GM18498 (cell line): ENCODE measurements at regions not wholly inside any gene's neighbourhood (a gene's known extent, or its start where the extent isn't known, plus 50 kb on each side); places are given as distances from the start of the nearest gene placed in this dataset.
"Not testable (repeated sequence)": the region's sequence is repeated elsewhere in the genome, so short reads cannot be mapped to it uniquely, and the experiment has no call there.

Experiments used
- ATAC-seq: cut with Tn5 transposase; IDR thresholded peaks from one replicate; pipeline ENCODE4 v1.9.1; 2021; ENCODE audit warnings: mild to moderate bottlenecking, moderate library complexity; ENCODE audit not compliant: unreplicated experiment

DNA sequence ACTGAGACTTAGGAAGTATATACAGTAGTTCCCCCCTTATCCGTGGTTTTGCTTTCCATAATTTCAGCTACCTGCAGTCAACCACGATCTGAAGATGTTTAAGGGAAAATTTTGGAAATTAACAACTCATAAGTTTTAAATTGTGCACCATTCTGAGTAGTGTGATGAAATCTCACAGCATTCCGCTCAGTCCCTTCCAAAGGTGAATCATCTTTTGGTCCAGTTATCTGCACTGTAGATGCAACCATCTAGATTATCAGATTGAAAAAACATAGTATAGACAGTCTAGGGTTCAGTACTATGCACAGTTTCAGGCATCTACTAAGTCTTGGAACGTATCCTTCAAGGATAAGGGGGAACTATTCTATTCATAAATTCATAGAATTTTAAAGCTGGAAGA, 109.0 kb downstream of the ANXA3 start:
- ATAC-seq, result no peak

DNA sequence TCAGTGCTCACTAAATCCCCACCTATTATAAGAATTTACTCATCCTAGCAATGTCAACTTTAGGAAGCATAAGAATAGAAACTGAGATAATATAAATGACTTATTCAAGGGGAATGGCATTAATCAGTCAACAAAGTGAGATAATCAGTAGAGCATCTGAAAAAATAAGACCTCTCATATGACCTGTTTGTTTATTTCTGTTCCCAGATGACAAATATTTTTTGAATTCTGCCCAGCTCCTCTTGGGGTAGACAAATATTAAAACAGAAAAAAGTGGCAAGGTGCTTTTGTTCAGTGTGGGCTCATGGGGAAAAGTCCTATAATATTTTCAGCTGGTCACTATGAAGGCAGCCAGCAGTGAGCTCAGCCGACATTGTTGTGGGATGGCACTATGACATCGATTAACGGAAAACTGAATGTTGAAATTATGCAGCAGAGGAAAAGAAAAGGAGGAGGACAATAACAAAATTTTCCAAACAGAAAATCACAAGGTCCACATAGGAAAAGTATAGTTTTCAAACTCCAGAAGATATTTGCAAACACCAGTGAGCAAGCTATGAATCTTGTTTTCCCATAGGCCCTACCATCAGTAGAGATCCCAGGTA, 109.6 kb downstream of the ANXA3 start:
- no peak for ATAC-seq

DNA sequence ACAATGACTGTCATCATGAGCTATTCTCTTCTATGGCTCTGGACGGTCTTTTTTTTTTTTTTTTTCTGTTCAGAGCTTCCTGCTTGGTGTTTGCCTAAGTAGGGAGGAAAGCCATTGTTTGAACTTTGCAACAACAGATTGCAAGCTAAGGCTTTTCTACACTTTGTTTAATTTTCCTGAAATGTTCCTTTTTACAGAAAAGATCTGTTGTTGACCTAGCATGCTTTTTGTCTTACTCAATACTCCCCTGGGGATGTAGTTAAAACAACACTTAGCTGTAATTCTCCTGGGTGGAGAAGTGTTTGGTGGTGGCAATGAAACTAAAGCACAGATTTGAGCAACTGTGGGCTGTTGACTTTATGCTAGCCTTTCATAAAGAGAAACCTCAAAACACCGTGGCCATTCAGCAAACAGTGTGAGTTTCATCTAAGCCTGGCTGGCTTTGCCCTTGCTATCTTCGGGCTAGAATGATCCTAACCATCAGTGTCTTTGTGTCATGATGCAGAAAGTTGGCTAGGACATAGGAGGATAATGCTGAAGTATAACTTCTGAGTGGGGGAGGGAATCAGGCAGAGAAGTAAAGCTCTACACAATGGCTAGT, 110.5 kb downstream of the ANXA3 start:
- ATAC-seq, result peak; percentile 83

DNA sequence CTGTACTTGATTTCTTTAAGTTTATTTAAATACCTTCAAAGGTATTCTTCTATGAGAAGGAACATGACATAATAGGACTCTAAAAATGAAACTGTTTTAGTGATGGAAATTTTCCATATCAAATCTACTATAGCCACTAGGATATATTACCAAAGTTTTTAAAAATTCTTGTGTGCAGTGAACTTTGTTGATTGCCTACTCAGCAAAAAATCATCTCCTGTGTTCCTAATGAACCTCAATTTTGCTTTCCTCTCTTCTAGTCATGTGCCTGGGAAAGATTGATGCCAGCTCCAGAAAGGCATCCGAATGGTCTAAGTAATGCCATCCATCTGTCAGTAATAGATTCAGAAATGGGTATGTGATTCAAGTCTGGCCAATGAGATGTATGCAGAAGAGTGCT, 111.1 kb downstream of the ANXA3 start:
- no peak for ATAC-seq

DNA sequence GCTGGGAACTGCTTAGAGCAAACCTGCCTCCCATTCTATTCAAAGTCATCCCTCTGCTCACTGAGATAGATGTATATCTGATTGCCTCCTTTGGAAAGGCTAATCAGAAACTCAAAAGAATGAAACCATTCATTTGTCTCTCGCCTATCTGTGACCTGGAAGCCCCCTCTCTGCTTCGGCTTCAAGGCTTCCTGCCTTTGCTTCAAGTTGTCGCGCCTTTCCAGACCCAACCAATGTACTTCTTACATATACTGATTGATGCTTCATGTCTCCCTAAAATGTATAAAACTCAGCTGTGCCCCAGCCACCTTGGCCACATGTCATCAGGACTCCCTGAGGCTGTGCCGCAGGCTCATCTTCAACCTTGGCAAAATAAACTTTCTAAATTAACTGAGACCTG, 111.9 kb upstream of the BMP2K start:
- ATAC-seq, result not testable (repeated sequence)

DNA sequence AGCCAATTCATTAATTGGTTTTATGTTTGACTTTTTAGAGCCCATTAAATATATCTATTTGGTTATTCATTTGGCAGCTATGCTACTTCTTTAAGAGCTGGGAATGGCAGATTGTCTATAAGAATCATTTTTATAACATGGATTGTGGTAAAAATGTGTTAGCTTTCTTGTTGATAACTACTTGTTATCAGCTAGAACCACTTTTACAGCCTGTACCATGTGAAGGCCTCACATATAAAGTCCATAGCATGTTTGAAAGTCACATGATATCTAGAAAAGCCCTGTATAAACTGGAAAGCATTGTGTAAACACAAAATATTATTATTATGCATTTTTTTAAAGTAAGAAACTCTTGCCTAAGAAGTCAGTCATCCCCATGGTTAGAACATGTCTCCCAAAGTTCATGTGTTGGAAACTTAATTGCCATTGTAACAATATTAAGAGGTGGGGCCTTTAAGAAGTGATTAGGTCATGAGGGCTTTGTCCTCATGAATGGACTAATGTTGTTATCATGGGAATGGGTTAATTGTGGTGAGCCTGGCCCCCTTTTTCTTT, 110.9 kb upstream of the BMP2K start:
- ATAC-seq, result no peak

DNA sequence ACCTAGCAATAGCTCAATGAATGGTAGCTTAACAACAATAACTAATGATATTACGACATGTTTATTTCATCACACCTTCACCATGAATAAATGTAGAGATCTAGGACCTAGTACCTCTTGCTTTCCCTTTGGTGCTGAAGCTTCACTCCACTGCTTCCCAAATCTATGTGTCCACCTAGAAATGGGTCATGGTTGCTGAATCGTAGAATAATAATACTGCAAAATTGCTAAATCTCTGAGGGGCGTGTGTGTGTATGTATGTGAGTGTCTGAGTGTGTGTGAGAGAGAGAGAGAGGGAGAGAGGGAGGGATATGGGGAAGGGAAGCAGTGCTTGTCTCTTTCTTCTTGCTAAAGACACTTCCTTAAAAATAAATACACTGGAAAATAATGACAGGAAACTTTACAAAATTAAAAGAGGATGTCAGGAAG, 109.3 kb upstream of the BMP2K start:
- no peak for ATAC-seq

DNA sequence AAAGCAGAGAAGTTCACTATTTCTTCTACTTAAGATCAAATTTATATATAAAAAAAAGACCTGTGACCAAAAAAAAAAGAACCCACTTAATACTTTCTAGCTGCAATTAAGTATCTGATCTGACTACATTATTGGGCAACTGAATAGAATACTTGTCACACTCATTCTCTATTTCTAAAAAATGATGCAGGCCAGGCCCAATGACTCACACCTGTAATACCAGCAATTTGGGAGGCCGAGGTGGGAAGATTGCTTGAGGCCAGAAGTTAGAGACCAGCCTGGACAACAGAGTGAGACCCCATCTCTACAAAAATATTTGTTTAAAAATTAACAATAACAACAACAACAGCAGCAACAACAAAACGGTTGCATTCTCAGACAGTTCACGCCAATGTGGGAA, 108.8 kb upstream of the BMP2K start:
- peak; percentile 18 for ATAC-seq

DNA sequence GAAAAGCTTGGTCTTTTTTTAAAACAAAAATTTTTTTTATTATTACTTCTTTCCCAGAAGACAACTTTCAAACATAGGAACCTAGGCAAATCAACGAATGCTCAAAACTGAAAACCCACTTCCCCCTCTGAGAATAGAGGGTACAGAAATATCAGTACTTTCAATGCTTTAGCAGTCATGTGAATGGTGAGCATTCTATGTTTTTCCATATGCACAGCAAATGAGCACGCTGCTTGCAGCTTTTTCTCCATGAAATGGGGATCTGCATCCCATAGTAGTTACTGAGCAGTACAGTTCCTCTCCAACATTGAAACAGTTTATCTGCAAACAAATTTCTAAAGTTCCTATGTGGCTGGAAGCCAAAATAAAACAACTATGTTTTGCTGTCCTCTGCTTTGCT, 108.4 kb upstream of the BMP2K start:
- ATAC-seq, result peak; percentile 85

DNA sequence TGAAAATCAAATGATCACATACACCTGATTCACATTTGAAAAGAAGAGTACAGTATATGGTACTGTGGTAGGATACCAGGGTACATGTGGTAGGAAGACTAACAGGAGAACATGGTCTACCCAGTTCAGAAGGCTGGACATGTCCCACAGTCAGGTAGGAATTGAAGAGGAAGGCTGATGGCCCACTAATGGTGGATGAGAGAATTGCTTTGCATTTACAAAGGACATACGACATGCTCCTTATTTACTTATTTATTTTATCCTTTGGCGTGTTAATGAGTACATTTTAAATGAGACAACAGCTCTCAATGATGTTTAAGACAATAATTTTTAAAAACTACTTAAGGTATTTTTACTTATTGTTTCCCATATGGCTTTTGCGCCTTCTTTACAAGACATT, 106.7 kb upstream of the BMP2K start:
- ATAC-seq, result no peak

DNA sequence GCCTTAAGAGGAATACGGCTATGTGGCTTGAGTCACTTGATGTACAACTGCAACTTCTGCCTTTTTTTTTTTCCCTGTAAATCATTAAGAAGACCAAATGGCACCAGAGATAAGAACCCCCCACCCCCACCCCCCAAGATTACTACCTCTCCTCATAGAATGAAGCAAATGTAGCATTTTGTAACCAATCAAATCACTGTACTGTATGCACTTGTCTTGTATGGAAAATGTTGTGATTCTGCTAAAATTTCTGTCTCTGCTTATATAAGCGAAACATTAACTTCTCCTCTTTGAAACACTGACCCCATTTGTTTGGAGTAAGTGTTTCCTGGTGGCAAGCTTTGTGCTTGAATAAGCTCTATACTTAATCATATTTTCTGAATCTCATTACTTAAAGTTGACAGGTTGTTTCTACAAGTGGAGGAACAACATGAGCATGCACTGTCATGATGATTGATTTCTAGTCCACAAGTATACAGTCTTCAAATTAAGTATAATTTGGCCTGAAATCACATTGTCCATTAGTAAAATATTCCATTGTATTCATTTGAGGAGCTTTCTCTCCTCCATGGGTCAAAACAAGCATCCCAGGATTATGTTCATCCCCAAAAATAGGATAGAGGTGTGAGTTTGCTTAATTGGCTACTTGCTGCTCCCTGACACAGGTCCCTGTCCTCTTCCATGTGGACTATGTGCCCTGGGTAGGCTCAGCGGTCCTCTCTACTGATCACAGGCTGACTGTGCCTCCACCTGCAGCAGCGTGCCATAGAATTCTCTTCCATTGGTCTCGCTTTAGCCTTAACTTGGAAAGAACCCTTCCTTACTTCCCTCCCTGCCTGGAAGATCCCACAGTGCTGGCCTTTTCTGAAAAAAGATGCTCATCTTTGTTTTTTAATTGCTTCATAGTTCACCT, 104.0 kb upstream of the BMP2K start:
- ATAC-seq, result no peak

DNA sequence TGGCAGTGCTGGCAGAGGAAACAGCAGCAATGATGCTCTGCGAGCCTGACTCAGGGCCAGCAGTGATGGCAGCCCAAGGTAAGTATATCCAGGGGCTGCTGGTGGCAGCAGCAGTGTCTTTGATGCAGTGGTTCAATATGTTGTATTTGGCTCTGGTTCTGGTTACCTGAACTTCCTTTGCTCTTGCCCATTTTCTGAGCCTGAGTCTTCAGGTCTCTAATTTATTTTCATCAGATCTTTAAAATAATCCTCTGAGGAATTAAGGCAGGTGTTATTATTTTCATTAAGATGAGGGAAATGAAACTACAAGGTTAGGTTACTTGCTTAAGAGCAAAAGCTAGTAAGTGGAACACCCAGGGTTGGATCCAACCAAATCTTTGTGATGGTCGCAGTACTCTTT, 102.8 kb upstream of the BMP2K start:
- no peak for ATAC-seq

DNA sequence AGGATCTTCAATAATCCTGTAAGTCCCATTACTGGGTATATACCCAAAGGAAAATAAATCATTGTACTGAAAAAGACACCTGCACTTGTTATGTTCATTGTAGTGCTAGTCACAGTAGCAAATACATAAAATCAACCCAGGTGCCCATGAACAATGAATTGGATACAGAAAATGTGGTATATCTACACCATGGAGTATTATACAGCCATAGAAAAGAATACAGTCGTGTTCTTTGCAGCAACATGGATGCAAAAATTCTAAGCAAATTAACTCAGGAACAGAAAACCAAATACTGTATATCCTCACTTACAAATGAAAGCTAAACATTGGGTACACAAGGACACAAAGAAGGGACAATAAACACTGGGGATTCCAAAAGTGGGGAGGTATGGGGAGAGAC, 100.8 kb upstream of the BMP2K start:
- ATAC-seq, result no peak

DNA sequence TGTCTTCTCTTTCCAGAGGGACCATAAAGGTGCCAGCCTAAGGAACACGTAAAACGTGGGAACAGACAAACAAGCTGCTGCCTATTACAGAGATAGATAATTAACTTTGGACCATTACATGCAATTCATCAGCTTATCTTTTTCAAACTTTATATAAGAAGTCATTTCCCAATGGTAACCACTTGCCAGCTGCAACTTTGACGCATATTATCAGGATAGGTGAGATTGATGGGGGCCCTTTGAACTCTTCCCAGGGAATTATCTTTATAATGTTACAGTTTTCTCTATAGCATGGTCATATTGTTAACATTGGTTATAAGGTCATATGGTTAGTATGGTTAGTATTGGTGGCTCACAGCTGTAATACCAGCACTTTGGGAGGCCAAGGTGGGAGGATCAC, 94.1 kb upstream of the BMP2K start:
- no peak for ATAC-seq

DNA sequence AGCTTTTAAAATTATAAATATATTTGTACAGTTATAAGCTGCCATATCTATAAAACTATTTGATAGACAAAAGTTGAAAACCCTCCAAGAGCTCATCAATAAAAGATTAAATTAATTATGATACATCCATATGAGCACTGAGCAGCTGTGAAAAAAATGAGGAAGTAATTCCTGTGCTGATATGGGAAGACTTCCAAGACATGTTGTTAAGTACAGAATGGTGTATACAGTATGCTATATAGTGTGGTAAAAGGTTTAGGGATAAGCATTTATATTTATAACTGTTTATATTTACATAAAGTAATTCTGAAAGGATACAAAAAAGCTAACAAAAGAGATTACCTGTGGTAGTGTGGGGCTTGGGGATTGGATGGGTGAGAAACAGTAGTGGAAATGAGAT, 92.8 kb upstream of the BMP2K start:
- no peak for ATAC-seq

DNA sequence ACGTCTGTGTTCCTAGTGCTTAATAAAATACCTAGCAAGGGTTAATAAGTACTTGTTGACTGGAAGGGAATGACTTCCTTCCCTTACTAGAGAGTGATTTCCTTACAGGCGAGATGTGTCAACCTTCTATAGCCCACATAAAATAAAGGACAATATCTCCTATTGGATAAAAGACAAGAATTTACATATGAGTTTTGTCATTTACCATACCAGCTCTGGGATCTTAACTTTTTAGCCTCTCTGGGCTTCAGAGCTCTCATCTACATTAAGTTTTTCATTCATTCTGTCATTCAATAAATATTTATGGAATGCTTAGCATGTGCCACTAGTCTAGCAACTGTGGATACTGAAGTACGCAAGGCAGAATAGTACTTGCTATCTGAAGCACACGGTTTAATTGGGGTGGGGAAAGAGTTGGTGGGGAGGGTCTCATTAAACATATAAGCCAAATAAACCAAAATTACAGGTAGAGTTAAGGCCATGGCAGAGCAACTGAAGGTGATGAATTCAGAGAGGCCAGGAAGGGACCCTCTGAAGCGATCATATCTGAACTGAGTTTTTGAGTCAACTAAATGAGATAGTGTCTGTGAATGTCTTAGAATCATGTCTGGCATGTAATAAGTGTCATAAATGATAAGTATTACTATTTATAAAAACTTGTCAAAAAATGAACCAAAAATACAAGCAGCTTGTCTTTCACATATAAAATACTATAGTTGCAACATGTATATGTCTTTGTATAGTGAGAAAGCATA, 91.6 kb upstream of the BMP2K start:
- no peak for ATAC-seq

DNA sequence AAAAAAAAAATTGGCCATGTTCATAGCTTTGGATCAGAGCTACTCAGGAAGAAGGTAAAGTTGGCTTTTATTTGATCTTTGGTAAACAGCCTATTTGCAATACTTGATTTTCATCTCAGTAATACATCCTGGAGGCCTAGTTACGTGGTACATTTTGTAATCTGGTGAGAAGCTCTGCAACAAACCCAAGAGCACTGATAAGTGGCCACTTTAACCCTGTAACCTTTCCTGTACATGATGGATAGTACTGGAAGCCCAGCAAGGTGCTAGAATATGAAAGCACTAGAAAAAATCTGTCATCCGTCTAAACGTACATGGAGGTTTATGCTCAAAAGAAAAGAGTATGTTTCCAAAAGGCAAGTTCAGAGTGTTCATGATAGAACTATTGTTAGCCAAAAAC, 88.3 kb upstream of the BMP2K start:
- no peak for ATAC-seq

DNA sequence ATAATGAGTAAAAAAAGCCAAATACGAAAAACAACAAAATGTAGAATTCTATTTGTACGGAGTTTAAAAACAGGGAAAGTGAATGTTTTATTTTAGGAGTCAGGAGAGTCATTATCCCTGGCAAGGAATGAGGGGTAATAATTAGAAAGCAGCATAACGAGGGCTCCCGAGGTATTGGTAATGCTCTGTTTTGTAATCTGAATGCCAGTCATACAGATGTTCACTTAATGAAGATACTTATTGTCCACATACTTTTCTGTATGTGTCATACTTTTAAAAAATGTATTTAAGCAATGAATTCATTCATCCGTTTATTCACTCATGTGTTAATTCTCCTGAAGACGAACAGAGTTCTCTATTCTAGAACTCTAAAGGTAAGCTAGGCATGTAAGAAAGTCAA, 87.8 kb upstream of the BMP2K start:
- no peak for ATAC-seq

DNA sequence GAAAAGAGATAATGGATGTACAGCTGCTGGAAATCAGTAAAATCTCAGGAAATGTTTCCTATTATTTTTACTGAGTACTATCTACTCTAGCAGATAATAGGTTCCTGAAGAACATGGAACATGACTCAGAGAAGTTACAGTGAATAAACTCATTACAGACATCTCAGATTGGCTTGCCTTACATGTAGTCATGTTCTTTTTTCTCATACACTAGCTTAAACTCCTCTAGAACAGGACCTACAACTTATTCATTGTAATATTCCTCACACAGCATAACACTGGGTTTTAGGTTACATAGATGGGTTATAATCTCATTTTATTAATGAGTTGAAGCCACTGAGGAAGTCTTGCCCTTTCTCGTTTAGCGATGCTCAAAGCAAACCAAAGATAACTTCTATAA, 86.9 kb upstream of the BMP2K start:
- no peak for ATAC-seq

DNA sequence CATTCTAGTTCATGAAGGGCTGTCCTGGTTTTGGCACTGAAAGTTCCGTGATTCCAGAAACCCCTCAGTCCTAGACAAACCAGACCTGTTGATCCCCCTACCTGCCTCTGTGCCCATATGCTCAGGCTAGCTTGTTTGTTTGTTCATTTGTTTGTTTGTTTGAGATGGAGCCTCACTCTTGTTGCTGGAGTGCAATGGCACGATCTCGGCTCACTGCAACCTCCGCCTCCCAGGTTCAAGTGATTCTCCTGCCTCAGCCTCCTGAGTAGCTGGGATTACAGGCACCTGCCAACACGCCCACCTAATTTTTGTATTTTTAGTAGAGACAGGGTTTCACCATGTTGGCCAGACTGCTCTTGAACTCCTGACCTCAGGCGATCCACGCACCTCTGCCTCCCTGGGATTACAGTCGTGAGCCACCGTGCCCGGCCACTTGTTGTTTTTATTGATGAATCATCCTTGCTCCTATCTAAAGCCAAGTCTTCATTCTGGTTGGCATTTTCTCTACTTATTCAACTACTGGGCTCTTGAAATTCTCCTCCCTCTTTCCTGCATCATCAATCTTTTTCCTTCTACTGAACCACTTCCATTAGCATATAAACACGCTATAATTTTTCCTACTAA, 86.3 kb upstream of the BMP2K start:
- ATAC-seq, result no peak

DNA sequence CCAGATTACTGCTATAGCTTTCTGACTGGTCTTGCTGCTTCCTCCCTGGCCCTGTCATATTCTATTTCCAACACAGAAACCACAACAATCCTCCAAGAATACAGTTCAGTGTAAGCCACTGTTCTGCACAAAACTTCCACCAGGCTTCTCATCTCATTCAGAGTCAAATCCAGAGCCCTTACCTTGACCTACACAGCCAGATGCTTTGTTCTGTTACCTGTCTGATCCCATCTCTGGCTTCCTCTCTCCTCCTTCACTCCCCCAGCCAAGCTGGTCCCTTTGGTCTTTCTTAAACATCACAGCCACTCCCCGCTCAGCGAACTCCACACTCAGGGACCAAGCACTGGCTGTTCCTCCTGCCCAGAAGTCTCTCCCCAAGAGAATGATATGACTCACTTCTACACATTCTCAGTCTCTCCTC, 84.8 kb upstream of the BMP2K start:
- peak; percentile 36 for ATAC-seq
